ENCODE measurements at regions not wholly inside any gene's neighbourhood (a gene's known extent, or its start where the extent isn't known, plus 50 kb on each side); places are given as distances from the start of the nearest gene placed in this dataset.

GRCh38 chr12:131603939-131604795, 106.7 kb upstream of the SFSWAP start:
- DNase-seq (no peak), ATAC-seq (ENCODE audit: low read depth) (no peak)
- WGBS, 2 experiments (ENCODE audit: extremely low coverage in 2 of 2, insufficient read length in 1 of 2), result 8% methylated on average over 2 of the region's 21 CpGs; no CpG with 5 or more reads in 1 of the 2 experiments
- H4K20me1 ChIP-seq (ENCODE audit: insufficient read depth, low read length), result no peaks in the 10 kb centered on the region
- ChIA-PET POLR2A (ENCODE audit: unreplicated experiment) (no interaction called here), CTCF (no interaction called here)
- H4K8ac ChIP-seq (ENCODE audit: low read depth in 2 of 2, low read length in 2 of 2), result no peak overlapping the region
- H3K23ac ChIP-seq (ENCODE audit: low read depth, low read length), result no peak overlapping the region
- H3K4me3 ChIP-seq (ENCODE audit: insufficient read depth, low read depth, low read length), result no peak overlapping the region
- intact Hi-C loops (cut with micrococcal nuclease), result loop anchor here (10.0 kb wide), 1 partner anchor 91 kb away; no protein-coding TSS in a partner anchor
- no peak overlapping the region for H2AK5ac ChIP-seq (ENCODE audit: low read depth, low read length)
- H2BK15ac ChIP-seq (ENCODE audit: low read depth, low read length), result no peak overlapping the region
- H3K4me1 ChIP-seq (ENCODE audit: control insufficient read depth, insufficient read depth, low read length), result no peaks in the 10 kb centered on the region
- no peak overlapping the region for H3K18ac ChIP-seq (ENCODE audit: low read depth, low read length)
- H3K56ac ChIP-seq (ENCODE audit: extremely low read depth, insufficient read depth, low read length), result no peak overlapping the region
- no peaks in the 10 kb centered on the region for H3K36me3 ChIP-seq (ENCODE audit: control insufficient read depth, insufficient read depth, low read length)
- no peak overlapping the region for H3K27ac ChIP-seq (ENCODE audit: insufficient read depth, low read length)
- H3K4ac ChIP-seq (ENCODE audit: low read depth, low read length), result no peak overlapping the region
- dilution Hi-C loops (cut with HindIII; ENCODE audit: low sequenced_read_pairs, unreplicated experiment), result no loop called here
- no peak overlapping the region for H2AK9ac ChIP-seq (replicated peaks; ENCODE audit: low read depth, low read length, poor library complexity)
- no peak overlapping the region for H3K4me2 ChIP-seq (ENCODE audit: low read depth, low read length)
- in situ Hi-C loops (cut with MboI; ENCODE audit: low sequenced_read_pairs), result no loop called here
- no peak overlapping the region for H4K91ac ChIP-seq (ENCODE audit: insufficient read depth, low read depth, low read length)
- H3K9me3 ChIP-seq (ENCODE audit: control insufficient read depth, insufficient read depth, low read length), result peaks cover 3% of the 10 kb centered on the region; the same call in 1 of the 2 replicates
- no peaks in the 10 kb centered on the region for H3K79me1 ChIP-seq (ENCODE audit: low read depth in 1 of 2, low read length in 2 of 2)
- no peak overlapping the region for H2BK5ac ChIP-seq (ENCODE audit: low read depth, low read length, poor library complexity, severe bottlenecking)
- no peak overlapping the region for H2AFZ ChIP-seq (replicated peaks; ENCODE audit: low read length, poor library complexity)
- H2BK120ac ChIP-seq (ENCODE audit: low read depth, low read length), result no peak overlapping the region
- no peaks in the 10 kb centered on the region for H3K27me3 ChIP-seq (ENCODE audit: control insufficient read depth, insufficient read depth, low read length)
- H3K9me1 ChIP-seq (ENCODE audit: insufficient read depth, low read length), result no peaks in the 10 kb centered on the region
- TF ChIP-seq RFX5 (IDR thresholded peaks at IDR 0.05; ENCODE audit: low read depth, low read length) (no peak), MXI1 (IDR thresholded peaks at IDR 0.05; ENCODE audit: borderline replicate concordance, low read depth, low read length) (no peak), ELK1 (IDR thresholded peaks at IDR 0.05; ENCODE audit: borderline replicate concordance, low read depth, low read length) (no peak), POLR2A (IDR thresholded peaks at IDR 0.05; ENCODE audit: low read depth, low read length) (no peak), BHLHE40 (IDR thresholded peaks at IDR 0.05; ENCODE audit: low read depth, low read length) (no peak), MAZ (IDR thresholded peaks at IDR 0.05; ENCODE audit: borderline replicate concordance, low read depth, low read length) (no peak), RAD21 (IDR thresholded peaks at IDR 0.05; ENCODE audit: low read length) (no peak), FOS (IDR thresholded peaks at IDR 0.05; ENCODE audit: low read depth, low read length) (no peak)
- BruUV-seq (replicated peaks), result no TSS peak
- H2BK20ac ChIP-seq (ENCODE audit: low read depth, low read length), result no peak overlapping the region
- no peak overlapping the region for H3K14ac ChIP-seq (replicated peaks; ENCODE audit: low read depth, low read length)
- H4K5ac ChIP-seq (ENCODE audit: low read depth, low read length), result no peak overlapping the region
- H3K9ac ChIP-seq (ENCODE audit: low read depth, low read length), result no peak overlapping the region

Data from IMR-90 (cell line).